Uterus (tissue), 3 donors: ENCODE measurements at regions not wholly inside any gene's neighbourhood (a gene's known extent, or its start where the extent isn't known, plus 50 kb on each side); places are given as distances from the start of the nearest gene placed in this dataset.

Experiments used
- DNase-seq, 2 donors: peaks; one replicate each; pipeline ENCODE4 v3.0.0-alpha.2; 2019 to 2020
- H3K27ac ChIP-seq, 2 donors: fragments of 200-600 bp; sonication (generic); 1 replicate in 1 of 2; 2 replicates in 1 of 2; pipeline ENCODE4 v1.5.1; 2016 to 2018
- H3K27me3 ChIP-seq, 2 donors: fragments of 200-600 bp; sonication (generic); one replicate each; pipeline ENCODE4 v1.5.1; 2018 to 2019; ENCODE audit warnings: control low read depth in 1 of 2
- H3K36me3 ChIP-seq, 2 donors: fragments of 200-600 bp; sonication (generic); one replicate each; pipeline ENCODE4 v1.5.1; 2019; ENCODE audit warnings: control low read depth in 1 of 2
- H3K4me1 ChIP-seq, 2 donors: fragments of 200-600 bp; sonication (generic); one replicate each; pipeline ENCODE4 v1.5.1; 2018 to 2019; ENCODE audit warnings: control low read depth in 1 of 2
- H3K4me3 ChIP-seq, 2 donors: fragments of 200-600 bp; sonication (generic); 1 replicate in 1 of 2; 2 replicates in 1 of 2; pipeline ENCODE4 v1.5.1; 2018 to 2019; ENCODE audit warnings: mild to moderate bottlenecking in 1 of 2
- H3K9me3 ChIP-seq, 2 donors: fragments of 200-600 bp; sonication (generic); one replicate each; pipeline ENCODE4 v1.5.1; 2019; ENCODE audit warnings: control low read depth in 1 of 2
- POLR2A ChIP-seq, 2 donors: fragments of 450-650 bp; IDR thresholded peaks; one replicate each; pipeline ENCODE4 v1.6.1; 2016; ENCODE audit warnings: antibody characterized with exemption in 2 of 2, mild to moderate bottlenecking in 1 of 2, moderate library complexity in 1 of 2
- intact Hi-C: fragments of 100-400 bp; cut with DNase I; formaldehyde crosslinking; loops from one replicate; pipeline ENCODE4 v1.15.1; 2023; ENCODE audit warnings: low total_unique reads
- TF ChIP-seq, protein P1 (sequence below), 4 experiments: fragments of 200-600 bp in 2 of 4; fragments of 450-650 bp in 2 of 4; sonication (generic) in 2 of 4; IDR thresholded peaks; one replicate each; pipeline ENCODE4 v1.5.1; 2016 to 2019; ENCODE audit warnings: antibody characterized with exemption in 4 of 4, mild to moderate bottlenecking in 2 of 4, moderate library complexity in 1 of 4
- donor health status: DM: yes; HTN: yes; CAD: no.

DNA sequence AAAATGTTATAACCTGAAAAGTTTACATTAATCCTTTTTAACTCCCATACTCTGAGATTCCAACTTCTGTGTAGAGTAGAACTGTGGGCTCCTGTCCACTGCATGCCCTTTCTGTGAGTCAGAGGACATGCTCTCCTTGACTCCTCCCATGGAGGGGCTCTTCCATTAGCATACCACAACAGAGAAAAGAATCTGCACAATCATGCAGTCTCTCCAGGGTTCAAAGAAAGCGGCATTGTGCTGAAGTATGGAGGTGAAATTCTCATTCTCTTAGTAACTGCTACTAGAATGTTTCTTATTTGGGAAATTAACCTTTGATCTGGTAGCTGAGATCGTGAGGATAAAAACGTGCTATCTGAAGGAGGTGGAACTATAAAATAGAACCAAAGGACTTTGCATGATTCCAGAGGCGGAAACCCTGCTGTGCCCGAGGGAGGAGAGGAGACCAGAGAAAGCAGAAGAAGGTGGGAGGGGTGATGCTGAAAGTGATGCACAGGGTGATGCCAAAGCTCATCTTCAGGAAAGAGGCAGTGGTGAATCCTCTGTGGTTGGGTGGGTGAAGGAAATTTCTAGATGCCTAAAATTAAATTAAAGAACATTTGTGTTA, 202.2 kb upstream of the PCSK2 start:
- DNase-seq, result no peak
- intact Hi-C loops, result no loop called here
- TF ChIP-seq, protein P1, sequence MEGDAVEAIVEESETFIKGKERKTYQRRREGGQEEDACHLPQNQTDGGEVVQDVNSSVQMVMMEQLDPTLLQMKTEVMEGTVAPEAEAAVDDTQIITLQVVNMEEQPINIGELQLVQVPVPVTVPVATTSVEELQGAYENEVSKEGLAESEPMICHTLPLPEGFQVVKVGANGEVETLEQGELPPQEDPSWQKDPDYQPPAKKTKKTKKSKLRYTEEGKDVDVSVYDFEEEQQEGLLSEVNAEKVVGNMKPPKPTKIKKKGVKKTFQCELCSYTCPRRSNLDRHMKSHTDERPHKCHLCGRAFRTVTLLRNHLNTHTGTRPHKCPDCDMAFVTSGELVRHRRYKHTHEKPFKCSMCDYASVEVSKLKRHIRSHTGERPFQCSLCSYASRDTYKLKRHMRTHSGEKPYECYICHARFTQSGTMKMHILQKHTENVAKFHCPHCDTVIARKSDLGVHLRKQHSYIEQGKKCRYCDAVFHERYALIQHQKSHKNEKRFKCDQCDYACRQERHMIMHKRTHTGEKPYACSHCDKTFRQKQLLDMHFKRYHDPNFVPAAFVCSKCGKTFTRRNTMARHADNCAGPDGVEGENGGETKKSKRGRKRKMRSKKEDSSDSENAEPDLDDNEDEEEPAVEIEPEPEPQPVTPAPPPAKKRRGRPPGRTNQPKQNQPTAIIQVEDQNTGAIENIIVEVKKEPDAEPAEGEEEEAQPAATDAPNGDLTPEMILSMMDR (IDR thresholded peaks at IDR 0.05), result no peak
- no peak for TF ChIP-seq POLR2A (IDR thresholded peaks at IDR 0.05)
- H3K27me3 ChIP-seq, result no peaks in the 10 kb centered on the region
- no peaks in the 10 kb centered on the region for H3K4me1 ChIP-seq
- H3K4me3 ChIP-seq, result no peak overlapping the region
- H3K9me3 ChIP-seq, result no peaks in the 10 kb centered on the region
- H3K27ac ChIP-seq, result no peak overlapping the region
- H3K36me3 ChIP-seq, result no peaks in the 10 kb centered on the region

DNA sequence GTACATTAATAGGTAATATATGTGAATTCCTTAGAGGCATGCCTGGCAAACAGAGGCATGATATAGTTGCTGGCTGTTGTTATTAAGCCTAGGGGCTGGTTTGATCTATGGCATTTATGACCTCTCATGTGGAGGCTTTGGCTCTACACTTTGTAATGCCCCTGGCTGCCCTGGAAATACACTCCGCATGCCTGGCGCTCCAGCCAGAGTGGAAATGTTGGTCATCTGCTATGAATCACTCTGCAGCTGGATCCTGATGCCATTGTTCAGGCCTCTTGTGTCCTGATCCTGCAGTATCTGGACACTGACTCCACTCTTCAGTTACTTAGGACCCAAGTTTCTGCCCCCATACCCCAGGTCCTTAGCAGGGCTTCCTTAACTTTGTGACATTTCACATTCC, 200.5 kb upstream of the PCSK2 start:
- no peak for DNase-seq
- no peak overlapping the region for H3K4me3 ChIP-seq
- no peaks in the 10 kb centered on the region for H3K36me3 ChIP-seq
- no peaks in the 10 kb centered on the region for H3K9me3 ChIP-seq
- no peak overlapping the region for H3K27ac ChIP-seq
- H3K27me3 ChIP-seq, result no peaks in the 10 kb centered on the region
- TF ChIP-seq, protein P1 (IDR thresholded peaks at IDR 0.05), result no peak
- TF ChIP-seq POLR2A (IDR thresholded peaks at IDR 0.05), result no peak
- intact Hi-C loops, result no loop called here
- no peaks in the 10 kb centered on the region for H3K4me1 ChIP-seq

DNA sequence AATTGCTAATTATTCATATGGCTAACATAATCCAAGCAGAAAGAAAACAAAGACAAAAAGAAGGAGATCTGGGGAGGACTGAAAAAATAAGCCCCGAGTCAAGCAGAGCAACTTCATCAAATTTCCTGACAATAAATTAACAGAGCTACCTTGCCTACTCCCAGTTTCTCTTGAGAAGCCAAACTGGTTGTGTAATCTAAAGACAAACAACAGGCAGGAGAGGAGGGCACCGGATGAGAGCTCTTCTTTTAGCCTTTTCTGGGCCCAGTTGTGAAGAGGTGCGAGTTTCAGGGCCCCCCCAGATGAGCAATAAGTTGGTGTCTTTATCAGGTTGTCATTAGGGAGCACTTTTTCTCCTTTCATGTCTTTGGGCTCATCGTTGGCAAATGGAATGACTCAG, 197.1 kb upstream of the PCSK2 start:
- Histone ChIP-seq H3K4me1 (no peaks in the 10 kb centered on the region), H3K27me3 (no peaks in the 10 kb centered on the region), H3K27ac (no peak overlapping the region), H3K9me3 (no peaks in the 10 kb centered on the region), H3K4me3 (no peak overlapping the region), H3K36me3 (no peaks in the 10 kb centered on the region)
- DNase-seq, result no peak
- intact Hi-C loops, result no loop called here
- TF ChIP-seq, protein P1 (IDR thresholded peaks at IDR 0.05), result no peak
- no peak for TF ChIP-seq POLR2A (IDR thresholded peaks at IDR 0.05)

DNA sequence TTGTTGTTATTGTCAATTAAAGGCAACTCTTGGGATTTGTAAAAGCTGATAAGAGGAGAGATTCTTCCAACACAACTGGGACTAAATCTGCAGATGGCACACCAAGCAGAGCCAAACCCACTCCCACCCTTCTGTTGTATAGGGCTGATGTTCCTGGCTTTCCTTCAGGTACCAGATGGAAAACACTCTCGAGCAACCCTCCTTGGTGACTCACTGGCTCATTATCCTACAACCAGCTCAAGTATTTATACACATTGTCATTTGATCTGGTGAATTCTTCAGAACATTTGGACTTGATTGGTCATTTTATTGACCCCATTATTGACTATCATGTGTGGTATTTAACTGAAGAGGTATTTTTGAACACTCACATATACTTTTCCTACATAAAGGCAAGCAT, 190.3 kb upstream of the PCSK2 start:
- no peaks in the 10 kb centered on the region for H3K9me3 ChIP-seq
- intact Hi-C loops, result no loop called here
- H3K27me3 ChIP-seq, result no peaks in the 10 kb centered on the region
- no peaks in the 10 kb centered on the region for H3K4me1 ChIP-seq
- H3K4me3 ChIP-seq, result no peak overlapping the region
- TF ChIP-seq, protein P1 (IDR thresholded peaks at IDR 0.05), result no peak
- TF ChIP-seq POLR2A (IDR thresholded peaks at IDR 0.05), result no peak
- H3K27ac ChIP-seq, result no peak overlapping the region
- H3K36me3 ChIP-seq, result no peaks in the 10 kb centered on the region
- no peak for DNase-seq

DNA sequence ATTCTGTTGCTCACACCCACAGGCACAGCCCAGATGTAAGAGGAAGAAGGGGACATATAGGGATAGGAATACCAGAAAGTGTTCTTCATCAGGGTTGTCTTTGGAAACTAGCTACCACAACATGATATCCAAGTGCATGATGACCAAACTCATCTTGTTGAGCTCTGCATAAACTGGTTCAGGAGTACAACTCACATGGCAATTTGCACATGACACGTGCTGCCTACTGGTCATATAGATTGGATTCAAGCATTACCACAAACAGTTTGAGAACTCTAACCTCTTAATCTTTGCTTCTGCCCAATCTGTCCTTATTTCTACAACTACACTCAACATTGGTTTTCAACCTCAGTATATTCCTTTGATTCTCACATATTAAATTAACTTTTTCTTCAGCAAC, 184.7 kb upstream of the PCSK2 start:
- Histone ChIP-seq H3K36me3 (no peaks in the 10 kb centered on the region), H3K9me3 (no peaks in the 10 kb centered on the region), H3K27ac (no peak overlapping the region), H3K27me3 (no peaks in the 10 kb centered on the region), H3K4me1 (no peaks in the 10 kb centered on the region), H3K4me3 (no peak overlapping the region)
- TF ChIP-seq POLR2A (IDR thresholded peaks at IDR 0.05), result no peak
- TF ChIP-seq, protein P1 (IDR thresholded peaks at IDR 0.05), result no peak
- no peak for DNase-seq
- intact Hi-C loops, result no loop called here
